Hematopoietic multipotent progenitor cell (in vitro differentiated cells): ENCODE measurements at regions not wholly inside any gene's neighbourhood (a gene's known extent, or its start where the extent isn't known, plus 50 kb on each side); places are given as distances from the start of the nearest gene placed in this dataset.

Source experiments
- DNase-seq, 3 donors: peaks; one replicate each; pipeline ENCODE4 v3.0.0-alpha.2; 2011 to 2015; ENCODE audit warnings: low read depth in 2 of 3, low spot score in 2 of 3

- DNase-seq: no peak
These were observed 373.0 kb upstream of the B3GAT1 start for GRCh38 chr11:134785059-134785458.

GRCh38 chr11:134784568-134784967 is 372.5 kb upstream of the B3GAT1 start:
- DNase-seq: no peak

- no peak for DNase-seq
These were observed 372.0 kb upstream of the B3GAT1 start for GRCh38 chr11:134784046-134784445.

GRCh38 chr11:134783234-134783633 is 371.2 kb upstream of the B3GAT1 start:
- DNase-seq: no peak

- no peak for DNase-seq
These were observed 369.4 kb upstream of the B3GAT1 start for GRCh38 chr11:134781380-134781866.

- no peak for DNase-seq
These were observed 368.6 kb upstream of the B3GAT1 start for GRCh38 chr11:134780486-134781147.

GRCh38 chr11:134779179-134779578 is 367.1 kb upstream of the B3GAT1 start:
- DNase-seq: no peak

GRCh38 chr11:134768463-134768862 is 356.4 kb upstream of the B3GAT1 start:
- no peak for DNase-seq

GRCh38 chr11:134765565-134765964 is 353.5 kb upstream of the B3GAT1 start:
- no peak for DNase-seq

- DNase-seq: no peak
These were observed 352.9 kb upstream of the B3GAT1 start for GRCh38 chr11:134764966-134765365.

- DNase-seq: no peak
These were observed 352.3 kb upstream of the B3GAT1 start for GRCh38 chr11:134764367-134764766.

GRCh38 chr11:134763030-134763388 is 351.0 kb upstream of the B3GAT1 start:
- DNase-seq: no peak

GRCh38 chr11:134762248-134763029 is 350.4 kb upstream of the B3GAT1 start:
- DNase-seq: no peak

- no peak for DNase-seq
These were observed 349.8 kb upstream of the B3GAT1 start for GRCh38 chr11:134761926-134762247.

GRCh38 chr11:134761386-134761785 is 349.3 kb upstream of the B3GAT1 start:
- no peak for DNase-seq

GRCh38 chr11:134760957-134761356 is 348.9 kb upstream of the B3GAT1 start:
- DNase-seq: no peak

GRCh38 chr11:134760299-134760698 is 348.3 kb upstream of the B3GAT1 start:
- no peak for DNase-seq

GRCh38 chr11:134759855-134760254 is 347.8 kb upstream of the B3GAT1 start:
- DNase-seq: no peak

GRCh38 chr11:134759274-134759673 is 347.2 kb upstream of the B3GAT1 start:
- no peak for DNase-seq

- no peak for DNase-seq
These were observed 346.4 kb upstream of the B3GAT1 start for GRCh38 chr11:134758342-134758931.

- DNase-seq: no peak
These were observed 345.6 kb upstream of the B3GAT1 start for GRCh38 chr11:134757633-134758032.
